HCT116 (cell line): ENCODE measurements at regions not wholly inside any gene's neighbourhood (a gene's known extent, or its start where the extent isn't known, plus 50 kb on each side); places are given as distances from the start of the nearest gene placed in this dataset.

Experiments used
- ATAC-seq: fragments of 200-7000 bp; cut with Tn5 transposase; 2 replicates; pipeline ENCODE4 v1.9.1; 2020; ENCODE audit warnings: mild to moderate bottlenecking, moderate library complexity
- BruUV-seq: library from RNA; stranded (reverse); fragments of 400-500 nt; replicated peaks from 2 replicates; lab custom pipeline; 2021; lab: Mats Ljungman, UMichigan
- CTCF ChIA-PET: fragments of 300-600 bp; sonication (Branson Sonifier 250); formaldehyde crosslinking; loops from one replicate; lab custom pipeline; 2021; ENCODE audit warnings: antibody characterized with exemption; lab: Charles Lee
- POLR2A ChIA-PET: fragments of 300-600, 350-600 bp; sonication (Branson Sonifier 250); formaldehyde crosslinking; loops from one replicate; lab custom pipeline; 2021; ENCODE audit warnings: antibody characterized with exemption; lab: Charles Lee
- RAD21 ChIA-PET, 2 experiments: fragments of 300-600 bp; sonication (Branson Sonifier 250); formaldehyde crosslinking; loops; one replicate each; lab custom pipeline; 2023; ENCODE audit warnings: low total read pairs in 2 of 2; ENCODE audit not compliant: uncharacterized antibody in 2 of 2, unreplicated experiment in 2 of 2, low non-redundant PET in 1 of 2; lab: Charles Lee
- DNase-seq: peaks from one replicate; pipeline ENCODE4 v3.0.0-alpha.2; 2010; ENCODE audit warnings: low read depth, low spot score
- H2AFZ ChIP-seq: fragments of 200-600 bp; shearing (Covaris generic), sonication (generic); 2 replicates; pipeline ENCODE4 v1.6.1; 2017; ENCODE audit warnings: low read depth, mixed run types, mixed read lengths, antibody characterized with exemption, low read length; ENCODE audit not compliant: poor library complexity, severe bottlenecking
- H3K27ac ChIP-seq: 2 replicates; pipeline ENCODE4 v1.5.1; 2012; ENCODE audit warnings: low read depth, low read length
- H3K27me3 ChIP-seq: fragments of 200-600 bp; sonication (generic); 2 replicates; pipeline ENCODE4 v1.6.1; 2016; ENCODE audit warnings: mixed run types, low read length, mixed read lengths; ENCODE audit not compliant: insufficient read depth
- H3K36me3 ChIP-seq, 2 experiments: fragments of 200-500 bp in 1 of 2; fragments of 200-600 bp in 1 of 2; sonication (Bioruptor generic) in 1 of 2; sonication (generic) in 1 of 2; 2 replicates each; pipeline versions ENCODE4 v1.5.1 to v1.6.1; 2014 to 2016; ENCODE audit warnings: low read length in 2 of 2, inconsistent platforms in 1 of 2, mixed read lengths in 1 of 2, mixed run types in 1 of 2; ENCODE audit not compliant: insufficient read depth in 2 of 2, control insufficient read depth in 1 of 2
- H3K4me1 ChIP-seq, 2 experiments: fragments of 200-600 bp in 1 of 2; sonication (generic) in 1 of 2; 2 replicates each; pipeline versions ENCODE4 v1.5.1 to v1.6.1; 2012 to 2017; ENCODE audit warnings: low read length in 2 of 2, inconsistent platforms in 1 of 2, mild to moderate bottlenecking in 1 of 2, mixed read lengths in 1 of 2, mixed run types in 1 of 2, moderate library complexity in 1 of 2; ENCODE audit not compliant: insufficient read depth in 2 of 2, control insufficient read depth in 1 of 2
- H3K4me2 ChIP-seq: fragments of 200-600 bp; sonication (generic); 2 replicates; pipeline ENCODE4 v1.6.1; 2017; ENCODE audit warnings: mixed run types, low read length, mixed read lengths
- H3K4me3 ChIP-seq, 2 experiments: fragments of 200-600 bp in 1 of 2; sonication (generic) in 1 of 2; replicated peaks in 1 of 2; 2 replicates each; pipeline ENCODE4 v1.5.1; 2011 to 2016; ENCODE audit warnings: low read length in 2 of 2, control low read depth in 1 of 2, low read depth in 1 of 2, mild to moderate bottlenecking in 1 of 2, mixed read lengths in 1 of 2, mixed run types in 1 of 2
- H3K79me2 ChIP-seq: fragments of 200-600 bp; sonication (generic); 2 replicates; pipeline ENCODE4 v1.6.1; 2017; ENCODE audit warnings: mild to moderate bottlenecking, mixed run types, low read length, moderate library complexity, mixed read lengths; ENCODE audit not compliant: insufficient read depth
- H3K9ac ChIP-seq: fragments of 200-600 bp; sonication (generic); 2 replicates; pipeline ENCODE4 v1.6.1; 2016; ENCODE audit warnings: low read length, mixed read lengths
- H3K9me2 ChIP-seq: fragments of 200-600 bp; sonication (generic), shearing (Covaris generic); 2 replicates; pipeline ENCODE4 v1.6.1; 2017; ENCODE audit warnings: mixed run types, mild to moderate bottlenecking, moderate library complexity; ENCODE audit not compliant: insufficient read depth
- H3K9me3 ChIP-seq, 2 experiments: fragments of 200-500 bp in 1 of 2; fragments of 200-600 bp in 1 of 2; sonication (Bioruptor generic) in 1 of 2; sonication (generic) in 1 of 2; 2 replicates each; pipeline ENCODE4 v1.6.1; 2014 to 2017; ENCODE audit warnings: low read length in 2 of 2, mixed read lengths in 2 of 2, inconsistent platforms in 1 of 2, low read depth in 1 of 2, mild to moderate bottlenecking in 1 of 2, mixed run types in 1 of 2, moderate library complexity in 1 of 2; ENCODE audit not compliant: control insufficient read depth in 1 of 2, insufficient read depth in 1 of 2
- H4K20me1 ChIP-seq: fragments of 200-600 bp; sonication (generic), shearing (Covaris generic); 2 replicates; pipeline ENCODE4 v1.6.1; 2017; ENCODE audit warnings: mixed run types, mild to moderate bottlenecking, moderate library complexity; ENCODE audit not compliant: insufficient read depth
- CBX3 ChIP-seq: IDR thresholded peaks from 2 replicates; pipeline ENCODE4 v1.6.1; 2012; ENCODE audit warnings: low read depth
- CEBPB ChIP-seq: IDR thresholded peaks from 2 replicates; pipeline ENCODE4 v1.6.1; 2012; ENCODE audit warnings: low read depth
- ELF1 ChIP-seq: IDR thresholded peaks from 2 replicates; pipeline ENCODE4 v1.6.1; 2012; ENCODE audit warnings: low read depth, borderline replicate concordance
- POLR2AphosphoS5 ChIP-seq: IDR thresholded peaks from 2 replicates; pipeline ENCODE4 v1.6.1; 2011; ENCODE audit warnings: mild to moderate bottlenecking, low read depth, low read length, moderate library complexity
- REST ChIP-seq: IDR thresholded peaks from 2 replicates; pipeline ENCODE4 v1.6.1; 2012; ENCODE audit warnings: low read depth
- SP1 ChIP-seq: IDR thresholded peaks from 2 replicates; pipeline ENCODE4 v1.6.1; 2012; ENCODE audit warnings: low read depth
- SRF ChIP-seq: IDR thresholded peaks from 2 replicates; pipeline ENCODE4 v1.6.1; 2012; ENCODE audit warnings: low read depth
- TCF7L2 ChIP-seq: IDR thresholded peaks from 2 replicates; pipeline ENCODE4 v1.7.0; 2011; ENCODE audit warnings: borderline replicate concordance, inconsistent platforms; ENCODE audit not compliant: insufficient read depth, insufficient read length; ENCODE audit errors: extremely low read depth
- ZFX ChIP-seq: fragments of 450-650 bp; IDR thresholded peaks from 2 replicates; pipeline ENCODE4 v1.6.1; 2017
- intact Hi-C: fragments of 100-400 bp; cut with micrococcal nuclease; formaldehyde crosslinking; loops from 2 replicates; pipeline ENCODE4 v1.10.0; 2022
- TF ChIP-seq, protein P1 (sequence below): IDR thresholded peaks from 2 replicates; pipeline ENCODE4 v1.6.1; 2011; ENCODE audit warnings: mild to moderate bottlenecking, low read length, moderate library complexity; ENCODE audit not compliant: insufficient replicate concordance; ENCODE audit errors: extremely low read depth

- H3K27me3 ChIP-seq: no peaks in the 10 kb centered on the region
- ChIA-PET RAD21 (no interaction called here), CTCF (no interaction called here), POLR2A (no interaction called here)
- H3K4me3 ChIP-seq: no peak overlapping the region
- no peak for ATAC-seq
- no peak overlapping the region for H2AFZ ChIP-seq
- no peaks in the 10 kb centered on the region for H3K9me3 ChIP-seq
- no peak overlapping the region for H3K9ac ChIP-seq
- no peaks in the 10 kb centered on the region for H3K79me2 ChIP-seq
- no peaks in the 10 kb centered on the region for H4K20me1 ChIP-seq
- H3K4me1 ChIP-seq: no peaks in the 10 kb centered on the region
- no peaks in the 10 kb centered on the region for H3K9me2 ChIP-seq
- H3K36me3 ChIP-seq: no peaks in the 10 kb centered on the region
- TF ChIP-seq, protein P1, sequence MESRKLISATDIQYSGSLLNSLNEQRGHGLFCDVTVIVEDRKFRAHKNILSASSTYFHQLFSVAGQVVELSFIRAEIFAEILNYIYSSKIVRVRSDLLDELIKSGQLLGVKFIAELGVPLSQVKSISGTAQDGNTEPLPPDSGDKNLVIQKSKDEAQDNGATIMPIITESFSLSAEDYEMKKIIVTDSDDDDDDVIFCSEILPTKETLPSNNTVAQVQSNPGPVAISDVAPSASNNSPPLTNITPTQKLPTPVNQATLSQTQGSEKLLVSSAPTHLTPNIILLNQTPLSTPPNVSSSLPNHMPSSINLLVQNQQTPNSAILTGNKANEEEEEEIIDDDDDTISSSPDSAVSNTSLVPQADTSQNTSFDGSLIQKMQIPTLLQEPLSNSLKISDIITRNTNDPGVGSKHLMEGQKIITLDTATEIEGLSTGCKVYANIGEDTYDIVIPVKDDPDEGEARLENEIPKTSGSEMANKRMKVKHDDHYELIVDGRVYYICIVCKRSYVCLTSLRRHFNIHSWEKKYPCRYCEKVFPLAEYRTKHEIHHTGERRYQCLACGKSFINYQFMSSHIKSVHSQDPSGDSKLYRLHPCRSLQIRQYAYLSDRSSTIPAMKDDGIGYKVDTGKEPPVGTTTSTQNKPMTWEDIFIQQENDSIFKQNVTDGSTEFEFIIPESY: no peak
- no peak for TF ChIP-seq CBX3
- no peak for TF ChIP-seq POLR2AphosphoS5
- no peak for TF ChIP-seq ELF1
- no peak for TF ChIP-seq SRF
- no peak for TF ChIP-seq REST
- TF ChIP-seq SP1: no peak
- no peak for TF ChIP-seq CEBPB
- TF ChIP-seq TCF7L2: no peak
- TF ChIP-seq ZFX: no peak
- BruUV-seq: no TSS peak
- intact Hi-C loops: no loop called here
- no peak for DNase-seq
- H3K27ac ChIP-seq: no peak overlapping the region
- no peak overlapping the region for H3K4me2 ChIP-seq
These were observed 139.8 kb upstream of the TANK start for GRCh38 chr2:161020437-161020836.
